ENCODE measurements at regions not wholly inside any gene's neighbourhood (a gene's known extent, or its start where the extent isn't known, plus 50 kb on each side); places are given as distances from the start of the nearest gene placed in this dataset.
A peak's percentile ranks its signal among the peaks of the same experiment; 100 is the strongest.
"Not testable (repeated sequence)": the region's sequence is repeated elsewhere in the genome, so short reads cannot be mapped to it uniquely, and the experiment has no call there.

- not testable (repeated sequence) for H3K4me3 ChIP-seq (ENCODE audit: low read length)
Observed at GRCh38 chr7:65140543-65141404, 134.3 kb upstream of the ERV3-1 start.

- not testable (repeated sequence) for H3K4me3 ChIP-seq (ENCODE audit: low read length)
Observed at GRCh38 chr7:65136850-65137249, 130.4 kb upstream of the ERV3-1 start.

- H3K4me3 ChIP-seq (ENCODE audit: low read length): not testable (repeated sequence)
Observed at GRCh38 chr7:65133087-65133486, 126.6 kb upstream of the ERV3-1 start.

- H3K4me3 ChIP-seq (ENCODE audit: low read length): not testable (repeated sequence)
Observed at GRCh38 chr7:65132256-65132655, 125.8 kb upstream of the ERV3-1 start.

- not testable (repeated sequence) for H3K4me3 ChIP-seq (ENCODE audit: low read length)
Observed at GRCh38 chr7:65127364-65127763, 120.9 kb upstream of the ERV3-1 start.

- not testable (repeated sequence) for H3K4me3 ChIP-seq (ENCODE audit: low read length)
Observed at GRCh38 chr7:65124600-65124999, 118.1 kb upstream of the ERV3-1 start.

GRCh38 chr7:65105650-65106203 is 99.2 kb upstream of the ERV3-1 start:
- H3K4me3 ChIP-seq (ENCODE audit: low read length): not testable (repeated sequence)

GRCh38 chr7:65100499-65100898 is 94.0 kb upstream of the ERV3-1 start:
- not testable (repeated sequence) for H3K4me3 ChIP-seq (ENCODE audit: low read length)

- peak overlapping the region; percentile 50; the same call in 1 of the 2 replicates for H3K4me3 ChIP-seq (ENCODE audit: low read length)
Observed at GRCh38 chr7:65081669-65082055, 75.2 kb upstream of the ERV3-1 start.

- peak overlapping the region; percentile 80 for H3K4me3 ChIP-seq (ENCODE audit: low read length)
Observed at GRCh38 chr7:65080799-65081668, 74.5 kb upstream of the ERV3-1 start.

- not testable (repeated sequence) for H3K4me3 ChIP-seq (ENCODE audit: low read length)
Observed at GRCh38 chr7:65074959-65075358, 68.5 kb upstream of the ERV3-1 start.

GRCh38 chr7:65073160-65073559 is 66.7 kb upstream of the ERV3-1 start:
- H3K4me3 ChIP-seq (ENCODE audit: low read length): not testable (repeated sequence)

- not testable (repeated sequence) for H3K4me3 ChIP-seq (ENCODE audit: low read length)
Observed at GRCh38 chr7:65071854-65072431, 65.5 kb upstream of the ERV3-1 start.

GRCh38 chr7:65069476-65069875 is 63.0 kb upstream of the ERV3-1 start:
- H3K4me3 ChIP-seq (ENCODE audit: low read length): not testable (repeated sequence)

GRCh38 chr7:65062566-65062965 is 56.1 kb upstream of the ERV3-1 start:
- H3K4me3 ChIP-seq (ENCODE audit: low read length): not testable (repeated sequence)

GRCh38 chr7:65059247-65059646 is 52.8 kb upstream of the ERV3-1 start:
- H3K4me3 ChIP-seq (ENCODE audit: low read length): not testable (repeated sequence)
